T-helper 17 cell (primary cell): ENCODE measurements at regions not wholly inside any gene's neighbourhood (a gene's known extent, or its start where the extent isn't known, plus 50 kb on each side); places are given as distances from the start of the nearest gene placed in this dataset.
"Not testable (repeated sequence)": the region's sequence is repeated elsewhere in the genome, so short reads cannot be mapped to it uniquely, and the experiment has no call there.

Source experiments
- ATAC-seq: fragments of 150-1000 bp; cut with Tn5 transposase; 2 replicates; pipeline ENCODE4 v1.10.0; 2021; ENCODE audit warnings: mild to moderate bottlenecking, moderate library complexity
- DNase-seq, 3 donors: peaks; one replicate each; pipeline versions ENCODE4 v3.0.0 to v3.0.0-alpha.2; 2020 to 2021
- H3K9me3 ChIP-seq: one replicate; pipeline ENCODE4 v1.7.0; 2013; ENCODE audit warnings: low read length, mild to moderate bottlenecking; ENCODE audit not compliant: control insufficient read depth, poor library complexity, severe bottlenecking
- H3K27ac Mint-ChIP-seq: one replicate; pipeline ENCODE4 v1.8.0; 2022; ENCODE audit warnings: mild to moderate bottlenecking, moderate library complexity, mixed read lengths
- H3K27me3 Mint-ChIP-seq: one replicate; pipeline ENCODE4 v1.8.0; 2022; ENCODE audit warnings: mixed read lengths
- H3K36me3 Mint-ChIP-seq: one replicate; pipeline ENCODE4 v1.8.0; 2022; ENCODE audit warnings: low read depth, mixed read lengths
- H3K4me1 Mint-ChIP-seq: one replicate; pipeline ENCODE4 v1.8.0; 2022; ENCODE audit warnings: mild to moderate bottlenecking, mixed read lengths
- H3K4me3 Mint-ChIP-seq: one replicate; pipeline ENCODE4 v1.8.0; 2022; ENCODE audit warnings: mild to moderate bottlenecking, moderate library complexity, mixed read lengths

DNA sequence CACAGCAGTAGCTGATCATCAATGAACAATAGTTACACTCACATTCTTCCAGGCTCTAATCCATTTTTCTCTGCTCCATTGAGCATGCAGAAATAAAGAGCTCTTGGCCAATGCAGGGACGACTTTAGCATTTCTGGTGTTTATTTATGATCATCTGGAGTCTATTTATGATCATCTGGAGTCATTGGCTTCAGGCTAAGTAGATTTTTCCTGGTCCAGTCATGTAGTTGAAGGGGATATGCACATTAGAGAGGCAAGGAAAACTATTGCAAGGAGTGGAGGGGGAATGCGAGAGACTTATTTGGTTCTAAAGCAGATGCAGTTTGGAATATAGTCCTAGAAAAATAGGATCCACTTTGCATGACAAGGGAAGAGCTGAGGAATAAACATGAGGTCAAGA, 113.0 kb upstream of the PRSS12 start:
- not testable (repeated sequence) for H3K4me3 Mint-ChIP-seq

GRCh38 chr4:118474001-118474626, 121.3 kb upstream of the PRSS12 start:
- not testable (repeated sequence) for H3K4me1 Mint-ChIP-seq, ATAC-seq, H3K9me3 ChIP-seq, H3K4me3 Mint-ChIP-seq, H3K27ac Mint-ChIP-seq, H3K27me3 Mint-ChIP-seq, H3K36me3 Mint-ChIP-seq, DNase-seq

More for the DNA sequence above, 113.0 kb upstream of the PRSS12 start:
- H3K9me3 ChIP-seq, ATAC-seq, H3K4me1 Mint-ChIP-seq, H3K27ac Mint-ChIP-seq, H3K36me3 Mint-ChIP-seq, DNase-seq, H3K27me3 Mint-ChIP-seq: not testable (repeated sequence)

DNA sequence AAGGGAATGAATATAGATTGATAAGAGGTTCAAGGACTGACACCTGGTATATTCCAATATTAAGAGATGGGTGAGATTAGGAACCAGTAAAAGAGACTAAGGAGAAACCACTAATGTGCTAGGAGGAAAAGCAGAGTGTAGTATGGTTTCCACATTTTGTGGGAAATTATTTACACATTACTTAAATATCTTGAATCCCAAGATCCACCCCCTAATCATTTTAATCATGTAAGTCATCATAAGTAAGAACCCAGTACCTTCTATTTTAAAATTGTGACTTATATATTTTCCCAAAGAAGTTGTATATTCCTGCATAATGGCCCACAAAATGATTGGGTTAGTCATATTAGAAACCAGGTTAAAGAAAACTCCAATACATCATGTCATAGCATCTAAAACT, 122.0 kb upstream of the PRSS12 start:
- H3K36me3 Mint-ChIP-seq, DNase-seq, H3K27ac Mint-ChIP-seq, H3K9me3 ChIP-seq, H3K4me1 Mint-ChIP-seq, ATAC-seq, H3K27me3 Mint-ChIP-seq, H3K4me3 Mint-ChIP-seq: not testable (repeated sequence)

DNA sequence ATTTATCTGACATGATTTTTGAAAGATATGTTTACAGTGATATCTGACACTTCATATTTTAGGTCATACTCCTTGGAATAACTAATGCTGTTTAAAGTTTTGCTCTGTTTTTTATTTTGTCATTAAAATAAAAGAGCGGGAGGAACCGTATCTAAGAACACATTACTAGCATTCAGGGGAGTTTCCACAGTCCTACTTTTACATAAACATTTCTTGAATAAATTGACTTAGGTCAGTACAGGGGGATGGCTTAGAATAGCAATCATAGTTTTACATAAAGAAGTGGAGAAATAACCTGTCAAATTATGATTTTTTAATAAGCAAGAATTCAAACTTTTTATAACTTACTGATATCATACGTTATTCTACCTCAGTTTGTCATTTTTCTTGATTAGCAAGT, 123.1 kb upstream of the PRSS12 start:
- not testable (repeated sequence) for H3K4me3 Mint-ChIP-seq, H3K27me3 Mint-ChIP-seq, H3K36me3 Mint-ChIP-seq, ATAC-seq, DNase-seq, H3K4me1 Mint-ChIP-seq, H3K9me3 ChIP-seq, H3K27ac Mint-ChIP-seq

DNA sequence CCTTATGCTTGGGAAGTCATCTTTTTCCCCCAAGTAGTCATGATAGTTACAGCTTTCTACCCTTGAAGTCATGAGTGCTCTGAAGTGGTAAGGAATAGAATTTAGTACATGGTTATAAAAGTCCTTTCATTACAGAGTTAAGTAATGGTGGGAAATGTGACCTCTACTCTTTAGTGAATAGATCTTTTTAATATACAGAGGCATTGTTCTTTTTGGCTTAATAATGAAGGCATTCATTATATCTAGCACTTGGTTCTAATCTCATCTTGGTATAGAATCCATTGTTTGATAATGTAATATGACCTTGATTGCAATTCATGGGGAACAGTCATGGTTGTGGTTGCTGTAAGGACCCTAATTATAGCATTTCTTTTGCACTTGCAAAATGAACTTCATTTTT, 125.0 kb upstream of the PRSS12 start:
- not testable (repeated sequence) for DNase-seq, H3K27ac Mint-ChIP-seq, H3K4me3 Mint-ChIP-seq, H3K27me3 Mint-ChIP-seq, ATAC-seq, H3K36me3 Mint-ChIP-seq, H3K9me3 ChIP-seq, H3K4me1 Mint-ChIP-seq

DNA sequence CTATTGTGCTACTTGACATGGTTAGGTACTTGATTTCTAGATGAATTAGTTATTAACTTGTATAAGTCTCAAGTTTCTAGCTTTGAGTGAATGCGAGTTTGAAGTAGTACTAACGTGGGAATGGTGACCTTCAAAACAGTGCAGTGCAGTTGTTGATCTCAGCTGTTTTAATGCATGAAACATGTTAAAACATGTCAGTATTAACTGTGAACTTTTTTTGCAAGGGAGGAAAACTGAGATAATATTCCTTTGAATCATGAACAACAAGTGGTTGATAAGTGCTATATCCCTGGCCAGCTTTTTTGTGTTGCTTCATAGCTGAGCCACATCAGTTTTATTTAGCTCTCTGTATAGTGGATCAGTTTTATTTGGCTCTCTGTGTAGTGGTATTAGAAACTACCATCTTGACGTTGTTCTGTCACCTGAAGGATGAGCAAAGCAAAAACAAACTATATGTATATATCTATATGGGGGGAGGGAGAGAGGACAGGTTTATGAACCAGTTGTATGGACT, 133.1 kb upstream of the PRSS12 start:
- not testable (repeated sequence) for H3K36me3 Mint-ChIP-seq, H3K4me1 Mint-ChIP-seq, H3K4me3 Mint-ChIP-seq, ATAC-seq, H3K9me3 ChIP-seq, H3K27ac Mint-ChIP-seq, DNase-seq
- peaks cover 13% of the 10 kb centered on the region for H3K27me3 Mint-ChIP-seq

DNA sequence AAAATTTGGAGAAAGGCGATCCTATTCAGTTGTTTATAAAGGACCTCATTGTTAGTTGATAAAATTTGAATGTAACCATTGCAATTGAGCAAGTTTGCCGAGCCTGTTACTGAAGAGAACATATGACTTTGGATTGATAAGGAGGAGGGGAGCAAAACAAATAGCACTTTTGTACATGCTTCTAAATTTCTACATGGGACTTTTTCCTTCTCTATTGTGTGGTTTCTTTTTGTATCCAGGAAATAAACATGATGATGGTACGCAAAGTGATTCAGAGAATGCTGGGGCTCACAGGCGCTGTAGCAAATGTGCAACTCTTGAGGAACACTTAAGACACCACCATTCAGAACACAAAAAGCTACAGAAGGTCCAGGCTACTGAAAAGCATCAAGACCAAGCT, 140.2 kb upstream of the PRSS12 start:
- H3K4me1 Mint-ChIP-seq, H3K27ac Mint-ChIP-seq, H3K4me3 Mint-ChIP-seq, H3K9me3 ChIP-seq, H3K27me3 Mint-ChIP-seq, ATAC-seq, H3K36me3 Mint-ChIP-seq, DNase-seq: not testable (repeated sequence)

DNA sequence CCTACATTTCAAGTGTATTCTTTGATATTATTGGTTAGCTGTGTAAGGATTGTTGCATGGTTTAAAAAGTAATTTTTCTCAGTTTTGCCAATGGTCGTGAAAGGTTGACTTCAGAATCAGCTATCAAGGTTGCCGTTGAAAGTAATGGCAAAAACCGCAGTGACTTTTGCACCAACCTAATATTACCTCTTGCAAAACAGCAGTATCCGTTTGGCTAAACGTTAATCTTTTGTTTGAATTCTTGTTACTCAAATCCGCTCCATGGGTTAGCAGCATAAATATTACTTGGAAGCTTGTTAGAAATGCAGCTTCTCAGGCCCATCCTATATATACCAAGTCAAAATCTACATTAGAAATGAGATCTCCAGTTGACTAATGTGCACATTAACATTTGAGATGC, 141.6 kb upstream of the PRSS12 start:
- not testable (repeated sequence) for H3K9me3 ChIP-seq, H3K27me3 Mint-ChIP-seq, DNase-seq, H3K4me1 Mint-ChIP-seq, H3K36me3 Mint-ChIP-seq, ATAC-seq, H3K27ac Mint-ChIP-seq, H3K4me3 Mint-ChIP-seq

DNA sequence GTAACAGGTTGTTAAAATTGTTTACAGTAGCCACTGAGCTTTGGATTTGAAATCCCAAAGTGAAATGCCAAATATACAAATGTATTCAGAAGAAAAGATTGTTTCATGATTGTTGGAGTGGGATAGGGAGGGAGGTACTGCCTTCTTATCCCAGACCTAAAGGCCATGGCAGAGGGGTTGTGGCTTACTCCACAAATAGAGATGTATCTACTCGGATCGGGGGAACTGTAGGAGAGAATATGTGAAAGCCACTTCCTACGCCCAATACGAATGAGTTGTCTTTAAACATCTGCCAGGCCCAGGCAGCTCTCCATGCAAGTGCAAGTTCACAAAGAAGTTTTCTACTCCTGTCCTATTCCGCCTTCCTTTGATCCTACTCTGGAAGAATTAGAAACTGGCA, 150.2 kb upstream of the PRSS12 start:
- ATAC-seq, H3K27me3 Mint-ChIP-seq, H3K36me3 Mint-ChIP-seq, H3K4me3 Mint-ChIP-seq, H3K4me1 Mint-ChIP-seq, H3K27ac Mint-ChIP-seq, DNase-seq, H3K9me3 ChIP-seq: not testable (repeated sequence)

DNA sequence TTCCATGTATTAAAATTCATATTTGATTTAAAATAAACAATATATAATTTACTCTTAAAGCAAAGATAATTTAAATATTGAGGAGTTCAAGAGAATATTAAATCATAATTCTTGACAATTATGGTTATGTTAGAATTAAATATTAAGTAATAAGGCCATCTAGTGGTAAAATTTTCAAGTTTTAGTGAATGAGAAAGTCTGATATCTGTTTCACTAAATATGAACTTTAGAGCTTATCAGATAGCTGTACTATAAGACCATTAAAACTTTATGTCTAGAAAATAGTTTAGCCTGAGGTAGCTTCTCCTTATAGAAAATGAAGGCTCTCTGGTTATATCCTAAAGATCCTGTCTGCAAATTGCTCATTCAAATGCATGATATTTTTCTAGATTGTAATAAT, 152.1 kb upstream of the PRSS12 start:
- not testable (repeated sequence) for ATAC-seq, H3K27ac Mint-ChIP-seq, H3K27me3 Mint-ChIP-seq, H3K4me1 Mint-ChIP-seq, H3K4me3 Mint-ChIP-seq, DNase-seq, H3K36me3 Mint-ChIP-seq, H3K9me3 ChIP-seq

DNA sequence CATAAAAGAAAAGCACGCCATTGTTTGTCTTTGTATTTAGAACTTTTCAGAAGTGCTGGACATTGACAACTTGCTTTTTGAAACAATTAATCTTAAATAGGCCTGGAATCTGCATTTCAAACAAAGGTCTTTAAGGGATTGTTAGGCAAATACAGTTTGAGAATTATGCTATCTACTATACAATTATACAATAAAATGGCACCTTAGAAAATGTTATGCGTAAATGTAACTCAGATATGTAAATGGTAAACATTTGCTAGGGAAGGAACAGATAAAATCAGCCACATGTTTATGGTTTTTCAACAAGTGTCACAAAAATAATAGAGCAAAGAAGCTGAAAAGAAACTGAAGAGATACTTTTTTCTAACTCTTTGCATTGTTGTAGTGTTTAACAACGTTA, 152.7 kb upstream of the PRSS12 start:
- H3K36me3 Mint-ChIP-seq, H3K9me3 ChIP-seq, H3K27me3 Mint-ChIP-seq, H3K4me1 Mint-ChIP-seq, H3K4me3 Mint-ChIP-seq, H3K27ac Mint-ChIP-seq, DNase-seq, ATAC-seq: not testable (repeated sequence)

DNA sequence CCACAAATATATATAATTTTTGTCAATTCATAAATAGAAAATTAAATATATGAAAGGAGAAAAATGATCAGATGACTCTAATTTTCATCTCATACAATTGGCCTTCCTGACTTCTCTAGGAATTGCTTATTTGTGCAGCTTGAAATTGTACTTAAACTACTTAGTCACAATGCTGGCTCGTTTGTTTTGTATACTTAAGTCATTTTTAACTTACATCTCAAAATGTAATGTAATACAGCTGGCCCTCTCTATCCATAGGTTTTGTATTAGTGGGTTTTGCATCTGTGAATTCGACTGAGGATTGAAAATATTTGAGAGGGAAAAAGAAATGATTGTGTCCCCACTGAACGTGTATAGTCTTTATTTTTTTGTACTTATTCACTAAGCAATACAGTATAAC, 160.1 kb upstream of the PRSS12 start:
- ATAC-seq, DNase-seq, H3K4me3 Mint-ChIP-seq, H3K36me3 Mint-ChIP-seq, H3K4me1 Mint-ChIP-seq, H3K9me3 ChIP-seq, H3K27me3 Mint-ChIP-seq, H3K27ac Mint-ChIP-seq: not testable (repeated sequence)

- not testable (repeated sequence) for H3K4me3 Mint-ChIP-seq, H3K9me3 ChIP-seq, H3K27me3 Mint-ChIP-seq, ATAC-seq, H3K36me3 Mint-ChIP-seq, H3K4me1 Mint-ChIP-seq, DNase-seq, H3K27ac Mint-ChIP-seq
These were observed 161.5 kb upstream of the PRSS12 start for GRCh38 chr4:118514332-118514731.

GRCh38 chr4:118516107-118516506, 163.3 kb upstream of the PRSS12 start:
- not testable (repeated sequence) for DNase-seq, H3K27me3 Mint-ChIP-seq, H3K36me3 Mint-ChIP-seq, H3K4me3 Mint-ChIP-seq, H3K9me3 ChIP-seq, H3K4me1 Mint-ChIP-seq, H3K27ac Mint-ChIP-seq, ATAC-seq
